Bone marrow (tissue), 2 donors: ENCODE measurements at regions not wholly inside any gene's neighbourhood (a gene's known extent, or its start where the extent isn't known, plus 50 kb on each side); places are given as distances from the start of the nearest gene placed in this dataset.
"Not testable (repeated sequence)": the region's sequence is repeated elsewhere in the genome, so short reads cannot be mapped to it uniquely, and the experiment has no call there.

Source experiments
- DNase-seq, 2 donors: peaks; one replicate each; lab custom pipeline; 2025; lab: John Stamatoyannopoulos, UW

GRCh38 chrX:124238268-124238667 is 94.2 kb upstream of the TEX13D start:
- DNase-seq = no peak

GRCh38 chrX:124239324-124239723 is 93.1 kb upstream of the TEX13D start:
- no peak for DNase-seq

GRCh38 chrX:124239911-124240310 is 92.5 kb upstream of the TEX13D start:
- no peak for DNase-seq

- DNase-seq = no peak
Observed at GRCh38 chrX:124240422-124240821, 92.0 kb upstream of the TEX13D start.

- no peak for DNase-seq
Observed at GRCh38 chrX:124242131-124242530, 90.3 kb upstream of the TEX13D start.

GRCh38 chrX:124249345-124249744 is 83.1 kb upstream of the TEX13D start:
- DNase-seq = no peak

- no peak for DNase-seq
Observed at GRCh38 chrX:124250835-124251437, 81.5 kb upstream of the TEX13D start.

- DNase-seq = no peak
Observed at GRCh38 chrX:124254611-124255010, 77.8 kb upstream of the TEX13D start.

GRCh38 chrX:124256216-124256615 is 76.2 kb upstream of the TEX13D start:
- no peak for DNase-seq

- no peak for DNase-seq
Observed at GRCh38 chrX:124256629-124257380, 75.7 kb upstream of the TEX13D start.

- DNase-seq = no peak
Observed at GRCh38 chrX:124257924-124258702, 74.3 kb upstream of the TEX13D start.

- DNase-seq = no peak
Observed at GRCh38 chrX:124260845-124261244, 71.6 kb upstream of the TEX13D start.

GRCh38 chrX:124263743-124264142 is 68.7 kb upstream of the TEX13D start:
- no peak for DNase-seq

GRCh38 chrX:124268099-124268498 is 64.4 kb upstream of the TEX13D start:
- no peak for DNase-seq

- DNase-seq = no peak
Observed at GRCh38 chrX:124269881-124270280, 62.6 kb upstream of the TEX13D start.

GRCh38 chrX:124271599-124271998 is 60.9 kb upstream of the TEX13D start:
- not testable (repeated sequence) for DNase-seq

- no peak for DNase-seq
Observed at GRCh38 chrX:124272370-124272982, 60.0 kb upstream of the TEX13D start.

GRCh38 chrX:124274438-124275181 is 57.9 kb upstream of the TEX13D start:
- no peak for DNase-seq

- no peak for DNase-seq
Observed at GRCh38 chrX:124275182-124275894, 57.1 kb upstream of the TEX13D start.

GRCh38 chrX:124280294-124280902 is 52.1 kb upstream of the TEX13D start:
- no peak for DNase-seq

- DNase-seq = no peak
Observed at GRCh38 chrX:124282580-124282979, 49.9 kb upstream of the TEX13D start.
